ENCODE measurements at regions not wholly inside any gene's neighbourhood (a gene's known extent, or its start where the extent isn't known, plus 50 kb on each side); places are given as distances from the start of the nearest gene placed in this dataset.

- Histone ChIP-seq H3K27ac (no peak overlapping the region), H3K27me3 (no peaks in the 10 kb centered on the region), H3K4me1 (replicated peaks in 1 of 2) (no peaks in the 10 kb centered on the region), H3K36me3 (replicated peaks in 1 of 2) (no peaks in the 10 kb centered on the region), H3K9me3 (replicated peaks in 1 of 3) (no peaks in the 10 kb centered on the region), H3K4me3 (no peak overlapping the region)
- TF ChIP-seq CTCF (IDR thresholded peaks at IDR 0.05): no peak
- no peak for TF ChIP-seq POLR2A (IDR thresholded peaks at IDR 0.05)
- intact Hi-C loops (cut with DNase I): no loop called here
- WGBS, 4 donors: 80 to 100% (median 91%) methylated on average over 1 of the region's 1 CpG
- DNase-seq: no peak
Observed at GRCh38 chr5:34516166-34516565, 140.0 kb upstream of the RAI14 start.

- H3K27ac ChIP-seq: no peak overlapping the region
Observed at GRCh38 chr5:34516686-34517085, 139.4 kb upstream of the RAI14 start.

GRCh38 chr5:34517249-34517648 is 138.9 kb upstream of the RAI14 start:
- Histone ChIP-seq H3K36me3 (replicated peaks in 1 of 2) (no peaks in the 10 kb centered on the region), H3K4me3 (no peak overlapping the region)

More at GRCh38 chr5:34516686-34517085, 139.4 kb upstream of the RAI14 start:
- H3K4me3 ChIP-seq: no peak overlapping the region
- no peaks in the 10 kb centered on the region for H3K36me3 ChIP-seq (replicated peaks in 1 of 2)
- no peaks in the 10 kb centered on the region for H3K4me1 ChIP-seq (replicated peaks in 1 of 2)
- H3K27me3 ChIP-seq: no peaks in the 10 kb centered on the region
- no peak for TF ChIP-seq POLR2A (IDR thresholded peaks at IDR 0.05)
- H3K9me3 ChIP-seq (replicated peaks in 1 of 3): no peaks in the 10 kb centered on the region
- 89 to 95% (median 92%) methylated on average over 6 of the region's 6 CpGs for WGBS, 4 donors
- DNase-seq: no peak
- intact Hi-C loops (cut with DNase I): no loop called here

GRCh38 chr5:34519489-34520220 is 136.5 kb upstream of the RAI14 start:
- intact Hi-C loops (cut with DNase I): loop anchor here in 1 of 2 donors (10.0 kb wide), 1 partner anchor 135 kb away; the partner anchor contains the start of gene RAI14
- no peaks in the 10 kb centered on the region for H3K4me1 ChIP-seq (replicated peaks in 1 of 2)
- no peak for TF ChIP-seq CTCF (IDR thresholded peaks at IDR 0.05)
- TF ChIP-seq POLR2A (IDR thresholded peaks at IDR 0.05): no peak
- H3K9me3 ChIP-seq (replicated peaks in 1 of 3): no peaks in the 10 kb centered on the region
- DNase-seq: no peak
- no peak overlapping the region for H3K27ac ChIP-seq
- no peak overlapping the region for H3K4me3 ChIP-seq
- WGBS, 4 donors: 30 to 55% (median 31%) methylated on average over 3 of the region's 3 CpGs
- no peaks in the 10 kb centered on the region for H3K36me3 ChIP-seq (replicated peaks in 1 of 2)
- no peaks in the 10 kb centered on the region for H3K27me3 ChIP-seq

More at GRCh38 chr5:34517249-34517648, 138.9 kb upstream of the RAI14 start:
- Histone ChIP-seq H3K27me3 (no peaks in the 10 kb centered on the region), H3K4me1 (replicated peaks in 1 of 2) (no peaks in the 10 kb centered on the region), H3K9me3 (replicated peaks in 1 of 3) (no peaks in the 10 kb centered on the region), H3K27ac (no peak overlapping the region)
- intact Hi-C loops (cut with DNase I): no loop called here
- no peak for TF ChIP-seq POLR2A (IDR thresholded peaks at IDR 0.05)
- DNase-seq: no peak
- WGBS, 4 donors: 28 to 57% (median 47%) methylated on average over 2 of the region's 2 CpGs

GRCh38 chr5:34521628-34522290 is 134.4 kb upstream of the RAI14 start:
- Histone ChIP-seq H3K4me1 (replicated peaks in 1 of 2) (no peaks in the 10 kb centered on the region), H3K9me3 (replicated peaks in 1 of 3) (no peaks in the 10 kb centered on the region), H3K36me3 (replicated peaks in 1 of 2) (no peaks in the 10 kb centered on the region), H3K4me3 (no peak overlapping the region), H3K27ac (no peak overlapping the region), H3K27me3 (no peaks in the 10 kb centered on the region)
- TF ChIP-seq POLR2A (IDR thresholded peaks at IDR 0.05) (no peak), CTCF (IDR thresholded peaks at IDR 0.05) (no peak)
- DNase-seq: no peak
- 76 to 80% (median 80%) methylated on average over 8 of the region's 8 CpGs for WGBS, 4 donors
- intact Hi-C loops (cut with DNase I): loop anchor here in 1 of 2 donors (2.0 to 10.0 kb wide), 2 partner anchors 133 to 375 kb away; partner anchors contain the start of gene RAI14

Data from adrenal gland (tissue), 9 donors.